Glutamatergic neuron (in vitro differentiated cells): ENCODE measurements at regions not wholly inside any gene's neighbourhood (a gene's known extent, or its start where the extent isn't known, plus 50 kb on each side); places are given as distances from the start of the nearest gene placed in this dataset.

ENCODE experiments used
- DNase-seq: peaks from one replicate; pipeline ENCODE4 v3.0.0; 2022
- H3K27ac Mint-ChIP-seq: one replicate; pipeline ENCODE4 v1.8.0; 2020; ENCODE audit warnings: mild to moderate bottlenecking, mixed read lengths, inconsistent platforms; ENCODE audit not compliant: unreplicated experiment
- H3K27me3 Mint-ChIP-seq: one replicate; pipeline ENCODE4 v1.8.0; 2020; ENCODE audit warnings: mild to moderate bottlenecking, moderate library complexity, mixed read lengths, inconsistent platforms; ENCODE audit not compliant: unreplicated experiment
- H3K36me3 Mint-ChIP-seq: one replicate; pipeline ENCODE4 v1.8.0; 2020; ENCODE audit warnings: mild to moderate bottlenecking, mixed read lengths, inconsistent platforms; ENCODE audit not compliant: unreplicated experiment
- H3K4me1 Mint-ChIP-seq: one replicate; pipeline ENCODE4 v1.8.0; 2020; ENCODE audit warnings: mild to moderate bottlenecking, low read depth, mixed read lengths, inconsistent platforms; ENCODE audit not compliant: unreplicated experiment
- H3K4me3 Mint-ChIP-seq: one replicate; pipeline ENCODE4 v1.8.0; 2020; ENCODE audit warnings: mild to moderate bottlenecking, mixed read lengths, inconsistent platforms; ENCODE audit not compliant: unreplicated experiment
- H3K9me3 Mint-ChIP-seq: one replicate; pipeline ENCODE4 v1.8.0; 2020; ENCODE audit warnings: mild to moderate bottlenecking, moderate library complexity, mixed read lengths, inconsistent platforms; ENCODE audit not compliant: unreplicated experiment
- TF ChIP-seq, protein P1 (sequence below): fragments of 200-600 bp; sonication (generic); IDR thresholded peaks from one replicate; pipeline ENCODE4 v1.5.0; 2021; ENCODE audit not compliant: partially characterized antibody, unreplicated experiment

DNA sequence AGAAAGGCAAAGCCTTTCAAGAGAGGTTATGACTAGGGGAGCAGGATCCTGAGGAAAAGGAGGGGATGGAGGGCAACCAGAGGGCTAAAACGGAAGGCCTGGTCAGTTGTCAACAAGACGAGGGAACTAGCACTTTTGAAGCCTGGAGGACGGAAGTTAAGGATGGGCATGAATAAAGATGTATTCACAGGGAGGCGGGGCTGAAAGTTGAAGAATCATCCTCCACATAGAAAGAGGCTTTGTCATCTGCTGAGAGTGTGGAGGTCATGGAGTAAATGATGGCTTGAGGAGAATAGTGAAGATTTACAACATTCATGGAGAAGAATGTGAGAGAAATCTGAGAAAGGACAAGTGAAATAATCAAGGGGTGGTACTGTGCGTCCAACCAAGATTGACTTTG is 137.5 kb downstream of the MAGEB17 start:
- H3K9me3 Mint-ChIP-seq: no peaks in the 10 kb centered on the region
- H3K27me3 Mint-ChIP-seq: no peaks in the 10 kb centered on the region
- H3K36me3 Mint-ChIP-seq: no peaks in the 10 kb centered on the region
- no peaks in the 10 kb centered on the region for H3K4me1 Mint-ChIP-seq
- TF ChIP-seq, protein P1, sequence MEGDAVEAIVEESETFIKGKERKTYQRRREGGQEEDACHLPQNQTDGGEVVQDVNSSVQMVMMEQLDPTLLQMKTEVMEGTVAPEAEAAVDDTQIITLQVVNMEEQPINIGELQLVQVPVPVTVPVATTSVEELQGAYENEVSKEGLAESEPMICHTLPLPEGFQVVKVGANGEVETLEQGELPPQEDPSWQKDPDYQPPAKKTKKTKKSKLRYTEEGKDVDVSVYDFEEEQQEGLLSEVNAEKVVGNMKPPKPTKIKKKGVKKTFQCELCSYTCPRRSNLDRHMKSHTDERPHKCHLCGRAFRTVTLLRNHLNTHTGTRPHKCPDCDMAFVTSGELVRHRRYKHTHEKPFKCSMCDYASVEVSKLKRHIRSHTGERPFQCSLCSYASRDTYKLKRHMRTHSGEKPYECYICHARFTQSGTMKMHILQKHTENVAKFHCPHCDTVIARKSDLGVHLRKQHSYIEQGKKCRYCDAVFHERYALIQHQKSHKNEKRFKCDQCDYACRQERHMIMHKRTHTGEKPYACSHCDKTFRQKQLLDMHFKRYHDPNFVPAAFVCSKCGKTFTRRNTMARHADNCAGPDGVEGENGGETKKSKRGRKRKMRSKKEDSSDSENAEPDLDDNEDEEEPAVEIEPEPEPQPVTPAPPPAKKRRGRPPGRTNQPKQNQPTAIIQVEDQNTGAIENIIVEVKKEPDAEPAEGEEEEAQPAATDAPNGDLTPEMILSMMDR: no peak
- no peak for DNase-seq
- H3K4me3 Mint-ChIP-seq: no peak overlapping the region
- H3K27ac Mint-ChIP-seq: no peak overlapping the region

DNA sequence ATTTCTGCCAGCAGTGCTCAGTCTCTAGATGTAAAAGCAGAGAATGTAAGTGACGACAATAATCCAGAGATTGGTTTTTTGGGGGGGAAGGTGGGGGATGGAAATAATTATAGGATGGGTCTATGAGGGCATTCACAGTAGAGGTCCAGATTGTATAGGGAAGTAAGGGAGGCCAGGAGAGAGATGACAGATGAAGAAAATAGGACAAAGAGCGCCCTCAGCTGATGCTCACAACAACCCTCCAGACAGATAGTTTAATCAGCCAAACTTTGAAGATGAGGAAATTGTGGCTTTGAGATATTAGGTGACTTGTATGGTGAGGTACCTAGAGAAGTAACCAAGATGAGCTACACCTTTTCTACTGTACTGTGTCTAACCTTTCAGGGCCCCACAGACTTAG is 137.9 kb downstream of the MAGEB17 start:
- Mint-ChIP-seq H3K27ac (no peak overlapping the region), H3K9me3 (no peaks in the 10 kb centered on the region), H3K4me3 (no peak overlapping the region), H3K4me1 (no peaks in the 10 kb centered on the region), H3K27me3 (no peaks in the 10 kb centered on the region), H3K36me3 (no peaks in the 10 kb centered on the region)
- no peak for DNase-seq
- TF ChIP-seq, protein P1: no peak

DNA sequence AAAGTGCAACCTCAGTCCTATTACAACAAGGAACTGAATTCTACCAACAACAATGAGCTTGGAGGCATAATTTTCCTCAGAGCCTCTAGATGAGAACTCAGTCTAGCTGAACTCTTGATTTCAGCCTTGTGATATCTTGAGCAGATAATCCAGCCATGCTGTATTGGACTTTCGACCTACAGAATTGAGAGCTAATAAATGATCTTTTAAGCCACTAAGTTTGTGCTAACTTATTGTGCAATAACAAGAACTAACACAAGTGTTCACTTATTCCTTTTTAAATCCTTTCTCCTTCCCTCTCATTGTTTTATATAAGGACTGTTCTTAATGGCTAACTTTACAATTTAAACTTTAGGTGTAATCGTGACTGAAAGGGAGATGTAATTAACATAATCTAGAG is 140.7 kb downstream of the MAGEB17 start:
- no peak for DNase-seq
- H3K27ac Mint-ChIP-seq: no peak overlapping the region
- H3K27me3 Mint-ChIP-seq: no peaks in the 10 kb centered on the region
- no peaks in the 10 kb centered on the region for H3K36me3 Mint-ChIP-seq
- H3K4me1 Mint-ChIP-seq: no peaks in the 10 kb centered on the region
- H3K9me3 Mint-ChIP-seq: no peaks in the 10 kb centered on the region
- TF ChIP-seq, protein P1: no peak
- H3K4me3 Mint-ChIP-seq: no peak overlapping the region

DNA sequence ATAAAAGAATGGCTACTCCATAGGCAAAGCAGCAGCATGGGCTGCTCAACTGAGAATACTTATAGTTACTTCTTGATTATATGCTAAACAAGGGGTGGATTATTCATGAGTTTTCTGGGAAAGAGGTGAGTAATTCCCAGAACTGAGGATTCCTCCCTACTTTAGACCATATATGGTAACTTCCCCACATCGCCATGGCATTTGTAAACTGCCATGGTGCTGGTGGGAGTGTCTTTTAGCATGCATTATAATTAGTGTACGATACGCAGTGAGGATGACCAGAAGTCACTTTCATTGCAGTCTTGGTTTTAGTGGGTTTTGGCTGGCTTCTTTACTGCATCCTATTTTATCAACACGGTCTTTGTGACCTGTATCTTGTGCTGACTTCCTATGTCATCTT is 141.5 kb downstream of the MAGEB17 start:
- TF ChIP-seq, protein P1: no peak
- H3K27ac Mint-ChIP-seq: no peak overlapping the region
- no peaks in the 10 kb centered on the region for H3K4me1 Mint-ChIP-seq
- H3K27me3 Mint-ChIP-seq: no peaks in the 10 kb centered on the region
- no peaks in the 10 kb centered on the region for H3K36me3 Mint-ChIP-seq
- DNase-seq: no peak
- no peak overlapping the region for H3K4me3 Mint-ChIP-seq
- no peaks in the 10 kb centered on the region for H3K9me3 Mint-ChIP-seq

DNA sequence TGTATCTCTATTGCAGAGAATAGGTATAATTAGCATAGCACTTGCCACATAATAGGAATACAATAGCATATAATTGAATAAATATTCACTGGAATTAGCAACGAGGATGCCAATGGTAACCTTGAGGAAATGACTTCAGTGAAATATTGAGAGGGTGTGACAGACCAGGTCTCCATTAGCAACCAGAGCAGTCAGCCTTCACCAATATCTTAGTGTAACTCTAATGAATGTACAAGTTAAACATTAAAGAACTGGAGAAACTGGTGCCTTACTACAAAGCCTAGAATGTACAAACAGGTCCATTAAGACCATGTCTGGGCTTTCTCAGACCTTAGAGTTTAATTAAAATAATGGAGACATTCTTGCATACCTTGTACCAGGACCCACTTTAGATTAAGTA is 143.0 kb downstream of the MAGEB17 start:
- TF ChIP-seq, protein P1: no peak
- H3K4me3 Mint-ChIP-seq: no peak overlapping the region
- DNase-seq: no peak
- no peak overlapping the region for H3K27ac Mint-ChIP-seq
- H3K9me3 Mint-ChIP-seq: no peaks in the 10 kb centered on the region
- no peaks in the 10 kb centered on the region for H3K36me3 Mint-ChIP-seq
- no peaks in the 10 kb centered on the region for H3K4me1 Mint-ChIP-seq
- no peaks in the 10 kb centered on the region for H3K27me3 Mint-ChIP-seq
